Calu3 (cell line): ENCODE measurements at regions not wholly inside any gene's neighbourhood (a gene's known extent, or its start where the extent isn't known, plus 50 kb on each side); places are given as distances from the start of the nearest gene placed in this dataset.

Experiments used
- BruUV-seq: library from RNA; stranded (reverse); fragments of 400-500 nt; replicated peaks from 2 replicates; lab custom pipeline; 2021; lab: Mats Ljungman, UMichigan
- CTCF ChIA-PET: fragments of 300-600 bp; sonication (Branson Sonifier 250); formaldehyde crosslinking; loops from one replicate; lab custom pipeline; 2022; ENCODE audit warnings: antibody characterized with exemption; lab: Charles Lee
- DNase-seq: peaks from one replicate; pipeline ENCODE4 v3.0.0; 2022
- H3K27ac Mint-ChIP-seq: one replicate; pipeline ENCODE4 v1.8.0; 2022; ENCODE audit warnings: mixed read lengths; ENCODE audit not compliant: unreplicated experiment
- H3K27me3 Mint-ChIP-seq: one replicate; pipeline ENCODE4 v1.8.0; 2022; ENCODE audit warnings: mixed read lengths; ENCODE audit not compliant: unreplicated experiment
- H3K36me3 Mint-ChIP-seq: one replicate; pipeline ENCODE4 v1.8.0; 2022; ENCODE audit warnings: mild to moderate bottlenecking, moderate library complexity, mixed read lengths; ENCODE audit not compliant: insufficient read depth, unreplicated experiment
- H3K4me1 Mint-ChIP-seq: one replicate; pipeline ENCODE4 v1.8.0; 2022; ENCODE audit warnings: mild to moderate bottlenecking, low read depth, mixed read lengths; ENCODE audit not compliant: unreplicated experiment
- H3K4me3 Mint-ChIP-seq: one replicate; pipeline ENCODE4 v1.8.0; 2022; ENCODE audit warnings: mild to moderate bottlenecking, low read depth, moderate library complexity, mixed read lengths; ENCODE audit not compliant: unreplicated experiment
- H3K9me3 Mint-ChIP-seq: one replicate; pipeline ENCODE4 v1.8.0; 2022; ENCODE audit warnings: low read depth, mixed read lengths; ENCODE audit not compliant: unreplicated experiment
- CTCF ChIP-seq: fragments of 200-600 bp; IDR thresholded peaks from one replicate; pipeline ENCODE4 v1.8.0; 2022; ENCODE audit warnings: antibody characterized with exemption; ENCODE audit not compliant: unreplicated experiment
- intact Hi-C: fragments of 100-400 bp; cut with micrococcal nuclease; formaldehyde crosslinking; loops from one replicate; pipeline ENCODE4 v1.10.0; 2022; ENCODE audit not compliant: unreplicated experiment

- no peak overlapping the region for H3K27ac Mint-ChIP-seq
- TF ChIP-seq CTCF, result no peak
- BruUV-seq, result no TSS peak
- no peak for DNase-seq
- no peak overlapping the region for H3K4me3 Mint-ChIP-seq
- H3K36me3 Mint-ChIP-seq, result peaks cover 6% of the 10 kb centered on the region
- no peaks in the 10 kb centered on the region for H3K27me3 Mint-ChIP-seq
- intact Hi-C loops, result no loop called here
- CTCF ChIA-PET, result interaction anchor here (0.6 kb wide), 2 partner anchors 69 to 1101 kb away, joined by 3 to 4 read pairs; no protein-coding TSS in a partner anchor
- peaks cover 8% of the 10 kb centered on the region for H3K9me3 Mint-ChIP-seq
- no peaks in the 10 kb centered on the region for H3K4me1 Mint-ChIP-seq
Observed at GRCh38 chr10:6336016-6336415, 133.3 kb downstream of the PFKFB3 start.

GRCh38 chr10:6337382-6337781 lies 134.7 kb downstream of the PFKFB3 start:
- intact Hi-C loops, result no loop called here
- no peak overlapping the region for H3K4me3 Mint-ChIP-seq
- BruUV-seq, result no TSS peak
- H3K4me1 Mint-ChIP-seq, result no peaks in the 10 kb centered on the region
- H3K27ac Mint-ChIP-seq, result no peak overlapping the region
- no peak for DNase-seq
- no peaks in the 10 kb centered on the region for H3K27me3 Mint-ChIP-seq
- H3K36me3 Mint-ChIP-seq, result peaks cover 6% of the 10 kb centered on the region
- H3K9me3 Mint-ChIP-seq, result peaks cover 8% of the 10 kb centered on the region
- CTCF ChIA-PET, result no interaction called here
- no peak for TF ChIP-seq CTCF

GRCh38 chr10:6338361-6338760 lies 135.6 kb downstream of the PFKFB3 start:
- CTCF ChIA-PET, result interaction anchor here (0.7 kb wide), 1 partner anchor 20 kb away, joined by 3 read pairs; no protein-coding TSS in a partner anchor
- no peak overlapping the region for H3K4me3 Mint-ChIP-seq
- no peak for TF ChIP-seq CTCF
- intact Hi-C loops, result no loop called here
- H3K9me3 Mint-ChIP-seq, result peaks cover 7% of the 10 kb centered on the region
- no peaks in the 10 kb centered on the region for H3K27me3 Mint-ChIP-seq
- no TSS peak for BruUV-seq
- H3K27ac Mint-ChIP-seq, result no peak overlapping the region
- no peaks in the 10 kb centered on the region for H3K4me1 Mint-ChIP-seq
- peaks cover 6% of the 10 kb centered on the region for H3K36me3 Mint-ChIP-seq
- DNase-seq, result no peak

GRCh38 chr10:6339891-6340290 lies 137.2 kb downstream of the PFKFB3 start:
- Mint-ChIP-seq H3K27me3 (no peaks in the 10 kb centered on the region), H3K4me3 (no peak overlapping the region), H3K4me1 (no peaks in the 10 kb centered on the region), H3K36me3 (peaks cover 6% of the 10 kb centered on the region), H3K27ac (no peak overlapping the region), H3K9me3 (no peaks in the 10 kb centered on the region)
- intact Hi-C loops, result no loop called here
- BruUV-seq, result no TSS peak
- no peak for DNase-seq
- no peak for TF ChIP-seq CTCF
- CTCF ChIA-PET, result no interaction called here
